ENCODE measurements at regions not wholly inside any gene's neighbourhood (a gene's known extent, or its start where the extent isn't known, plus 50 kb on each side); places are given as distances from the start of the nearest gene placed in this dataset.

DNA sequence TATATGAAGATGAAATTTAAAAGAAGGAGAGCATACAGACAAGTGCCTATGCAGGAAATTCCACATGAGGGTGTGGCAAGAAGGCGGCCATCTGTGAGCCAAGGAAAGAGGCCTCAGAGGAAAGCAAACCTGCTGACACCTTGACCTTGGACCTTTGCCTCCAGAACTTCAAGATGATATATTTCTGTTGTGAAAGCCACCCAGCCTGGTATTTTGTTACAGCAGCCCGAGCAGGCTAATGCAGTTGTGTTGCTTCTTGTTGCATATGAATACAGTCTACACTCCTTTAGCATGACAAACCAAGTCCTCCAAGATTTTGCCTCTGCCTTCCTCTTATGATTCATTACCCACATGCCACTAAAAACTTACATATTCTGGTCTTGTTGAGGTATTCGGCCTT lies 374.8 kb upstream of the TRIB2 start:
- ATAC-seq (ENCODE audit: insufficient read depth, low read depth), result no peak
- Histone ChIP-seq H4K20me1 (ENCODE audit: insufficient read depth, low read length) (no peaks in the 10 kb centered on the region), H3K4me1 (ENCODE audit: insufficient read depth, low read length) (no peaks in the 10 kb centered on the region), H3K4me3 (ENCODE audit: low read depth in 1 of 2, low read length in 2 of 2) (no peak overlapping the region), H3K27ac (ENCODE audit: low read length) (no peak overlapping the region), H3K27me3 (ENCODE audit: insufficient read depth, low read length, poor library complexity) (no peaks in the 10 kb centered on the region), H3K4me2 (ENCODE audit: insufficient read depth, low read length) (no peak overlapping the region), H3K9ac (ENCODE audit: low read depth, low read length) (no peak overlapping the region), H2AFZ (ENCODE audit: low read depth, low read length) (no peak overlapping the region), H3K9me3 (ENCODE audit: insufficient read depth, low read length, severe bottlenecking) (no peaks in the 10 kb centered on the region), H3K79me2 (ENCODE audit: insufficient read depth, low read length) (no peaks in the 10 kb centered on the region), H3K36me3 (ENCODE audit: insufficient read depth, low read length) (no peaks in the 10 kb centered on the region)
- no peak for DNase-seq
- TF ChIP-seq, protein P1, sequence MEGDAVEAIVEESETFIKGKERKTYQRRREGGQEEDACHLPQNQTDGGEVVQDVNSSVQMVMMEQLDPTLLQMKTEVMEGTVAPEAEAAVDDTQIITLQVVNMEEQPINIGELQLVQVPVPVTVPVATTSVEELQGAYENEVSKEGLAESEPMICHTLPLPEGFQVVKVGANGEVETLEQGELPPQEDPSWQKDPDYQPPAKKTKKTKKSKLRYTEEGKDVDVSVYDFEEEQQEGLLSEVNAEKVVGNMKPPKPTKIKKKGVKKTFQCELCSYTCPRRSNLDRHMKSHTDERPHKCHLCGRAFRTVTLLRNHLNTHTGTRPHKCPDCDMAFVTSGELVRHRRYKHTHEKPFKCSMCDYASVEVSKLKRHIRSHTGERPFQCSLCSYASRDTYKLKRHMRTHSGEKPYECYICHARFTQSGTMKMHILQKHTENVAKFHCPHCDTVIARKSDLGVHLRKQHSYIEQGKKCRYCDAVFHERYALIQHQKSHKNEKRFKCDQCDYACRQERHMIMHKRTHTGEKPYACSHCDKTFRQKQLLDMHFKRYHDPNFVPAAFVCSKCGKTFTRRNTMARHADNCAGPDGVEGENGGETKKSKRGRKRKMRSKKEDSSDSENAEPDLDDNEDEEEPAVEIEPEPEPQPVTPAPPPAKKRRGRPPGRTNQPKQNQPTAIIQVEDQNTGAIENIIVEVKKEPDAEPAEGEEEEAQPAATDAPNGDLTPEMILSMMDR (IDR thresholded peaks at IDR 0.05; ENCODE audit: borderline replicate concordance, extremely low read depth, low read length, poor library complexity, severe bottlenecking), result no peak
- no peak for TF ChIP-seq EZH2 (IDR thresholded peaks at IDR 0.05; ENCODE audit: borderline replicate concordance, low read depth, low read length, severe bottlenecking)

DNA sequence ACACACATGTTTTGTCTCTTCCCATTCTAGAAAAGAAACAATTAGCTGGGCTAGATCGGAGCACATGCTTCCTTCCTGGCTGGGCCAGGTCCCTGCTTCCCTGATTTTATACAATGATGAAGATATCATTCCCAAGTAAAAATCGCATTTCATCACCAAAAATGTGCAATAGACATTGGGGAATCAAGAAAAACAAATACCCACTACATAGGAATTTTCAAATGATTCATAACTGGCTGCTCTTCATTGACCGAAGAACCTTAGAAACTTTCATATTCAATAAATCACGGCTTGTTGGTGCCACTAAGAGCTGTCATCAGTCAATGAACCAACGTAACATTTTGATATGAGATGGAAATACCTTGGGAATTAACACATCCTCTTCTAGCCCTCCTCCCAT lies 373.6 kb upstream of the TRIB2 start:
- no peak overlapping the region for H3K9ac ChIP-seq (ENCODE audit: low read depth, low read length)
- no peaks in the 10 kb centered on the region for H3K27me3 ChIP-seq (ENCODE audit: insufficient read depth, low read length, poor library complexity)
- no peaks in the 10 kb centered on the region for H3K79me2 ChIP-seq (ENCODE audit: insufficient read depth, low read length)
- DNase-seq (no peak), ATAC-seq (ENCODE audit: insufficient read depth, low read depth) (no peak)
- H3K4me2 ChIP-seq (ENCODE audit: insufficient read depth, low read length), result no peak overlapping the region
- TF ChIP-seq EZH2 (IDR thresholded peaks at IDR 0.05; ENCODE audit: borderline replicate concordance, low read depth, low read length, severe bottlenecking), result no peak
- TF ChIP-seq, protein P1 (IDR thresholded peaks at IDR 0.05; ENCODE audit: borderline replicate concordance, extremely low read depth, low read length, poor library complexity, severe bottlenecking), result no peak
- no peak overlapping the region for H3K4me3 ChIP-seq (ENCODE audit: low read depth in 1 of 2, low read length in 2 of 2)
- no peak overlapping the region for H2AFZ ChIP-seq (ENCODE audit: low read depth, low read length)
- no peaks in the 10 kb centered on the region for H3K36me3 ChIP-seq (ENCODE audit: insufficient read depth, low read length)
- H3K27ac ChIP-seq (ENCODE audit: low read length), result no peak overlapping the region
- H3K4me1 ChIP-seq (ENCODE audit: insufficient read depth, low read length), result no peaks in the 10 kb centered on the region
- no peaks in the 10 kb centered on the region for H4K20me1 ChIP-seq (ENCODE audit: insufficient read depth, low read length)
- H3K9me3 ChIP-seq (ENCODE audit: insufficient read depth, low read length, severe bottlenecking), result no peaks in the 10 kb centered on the region

- Histone ChIP-seq H2AFZ (ENCODE audit: low read depth, low read length) (no peak overlapping the region), H3K4me3 (ENCODE audit: low read depth in 1 of 2, low read length in 2 of 2) (no peak overlapping the region), H3K9ac (ENCODE audit: low read depth, low read length) (no peak overlapping the region), H3K4me2 (ENCODE audit: insufficient read depth, low read length) (no peak overlapping the region), H3K27ac (ENCODE audit: low read length) (no peak overlapping the region), H3K9me3 (ENCODE audit: insufficient read depth, low read length, severe bottlenecking) (no peaks in the 10 kb centered on the region), H3K79me2 (ENCODE audit: insufficient read depth, low read length) (no peaks in the 10 kb centered on the region), H3K4me1 (ENCODE audit: insufficient read depth, low read length) (no peaks in the 10 kb centered on the region), H3K27me3 (ENCODE audit: insufficient read depth, low read length, poor library complexity) (no peaks in the 10 kb centered on the region), H3K36me3 (ENCODE audit: insufficient read depth, low read length) (no peaks in the 10 kb centered on the region), H4K20me1 (ENCODE audit: insufficient read depth, low read length) (no peaks in the 10 kb centered on the region)
- TF ChIP-seq EZH2 (IDR thresholded peaks at IDR 0.05; ENCODE audit: borderline replicate concordance, low read depth, low read length, severe bottlenecking), result no peak
- TF ChIP-seq, protein P1 (IDR thresholded peaks at IDR 0.05; ENCODE audit: borderline replicate concordance, extremely low read depth, low read length, poor library complexity, severe bottlenecking), result no peak
- DNase-seq, result no peak
- ATAC-seq (ENCODE audit: insufficient read depth, low read depth), result no peak
These were observed 369.7 kb upstream of the TRIB2 start for GRCh38 chr2:12347066-12347493.

DNA sequence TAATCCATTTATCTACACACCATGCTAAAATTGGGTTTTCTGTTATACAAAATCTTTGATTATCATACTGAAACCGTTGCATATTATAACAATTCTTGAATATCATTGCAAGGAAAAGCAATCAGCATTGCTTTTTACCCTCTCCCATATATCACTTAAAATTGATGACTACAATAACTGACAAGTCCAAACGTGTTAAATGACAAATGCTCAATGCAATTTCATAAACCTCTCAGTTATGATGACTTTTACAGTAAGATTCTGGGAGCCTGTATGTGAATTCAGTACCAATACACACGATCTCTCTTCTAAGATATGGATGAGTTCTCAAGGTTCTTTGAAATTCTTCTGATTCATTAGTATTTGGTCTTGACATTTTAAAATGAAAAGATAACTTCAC lies 368.5 kb upstream of the TRIB2 start:
- H3K4me1 ChIP-seq (ENCODE audit: insufficient read depth, low read length), result no peaks in the 10 kb centered on the region
- H3K9ac ChIP-seq (ENCODE audit: low read depth, low read length), result no peak overlapping the region
- H3K27ac ChIP-seq (ENCODE audit: low read length), result no peak overlapping the region
- ATAC-seq (ENCODE audit: insufficient read depth, low read depth) (no peak), DNase-seq (no peak)
- no peaks in the 10 kb centered on the region for H4K20me1 ChIP-seq (ENCODE audit: insufficient read depth, low read length)
- no peaks in the 10 kb centered on the region for H3K79me2 ChIP-seq (ENCODE audit: insufficient read depth, low read length)
- TF ChIP-seq, protein P1 (IDR thresholded peaks at IDR 0.05; ENCODE audit: borderline replicate concordance, extremely low read depth, low read length, poor library complexity, severe bottlenecking), result no peak
- TF ChIP-seq EZH2 (IDR thresholded peaks at IDR 0.05; ENCODE audit: borderline replicate concordance, low read depth, low read length, severe bottlenecking), result no peak
- H3K4me2 ChIP-seq (ENCODE audit: insufficient read depth, low read length), result no peak overlapping the region
- no peaks in the 10 kb centered on the region for H3K9me3 ChIP-seq (ENCODE audit: insufficient read depth, low read length, severe bottlenecking)
- H3K4me3 ChIP-seq (ENCODE audit: low read depth in 1 of 2, low read length in 2 of 2), result no peak overlapping the region
- no peaks in the 10 kb centered on the region for H3K27me3 ChIP-seq (ENCODE audit: insufficient read depth, low read length, poor library complexity)
- H3K36me3 ChIP-seq (ENCODE audit: insufficient read depth, low read length), result no peaks in the 10 kb centered on the region
- H2AFZ ChIP-seq (ENCODE audit: low read depth, low read length), result no peak overlapping the region
